WTC11 (cell line): ENCODE measurements at regions not wholly inside any gene's neighbourhood (a gene's known extent, or its start where the extent isn't known, plus 50 kb on each side); places are given as distances from the start of the nearest gene placed in this dataset.
A peak's percentile ranks its signal among the peaks of the same experiment; 100 is the strongest.

Experiments
- ATAC-seq: fragments of 200-7000 bp; cut with Tn5 transposase; 2 replicates; pipeline ENCODE4 v1.10.0; 2021; ENCODE audit warnings: mild to moderate bottlenecking, moderate library complexity
- CTCF ChIA-PET: fragments of 300-600 bp; sonication (Branson Sonifier 250); formaldehyde crosslinking; loops from one replicate; lab custom pipeline; 2021; ENCODE audit warnings: antibody characterized with exemption; lab: Charles Lee
- POLR2A ChIA-PET: fragments of 350-600 bp; sonication (Branson Sonifier 250); formaldehyde crosslinking; loops from one replicate; lab custom pipeline; 2021; ENCODE audit warnings: antibody characterized with exemption; lab: Charles Lee
- DNase-seq: peaks from one replicate; pipeline ENCODE4 v3.0.0; 2021; ENCODE audit warnings: low spot score
- H3K27ac Mint-ChIP-seq: 2 replicates; pipeline ENCODE4 v1.8.0; 2021; ENCODE audit warnings: mixed read lengths
- H3K27me3 Mint-ChIP-seq: 2 replicates; pipeline ENCODE4 v1.8.0; 2021; ENCODE audit warnings: low read depth, mild to moderate bottlenecking, moderate library complexity, mixed read lengths
- H3K36me3 Mint-ChIP-seq: 2 replicates; pipeline ENCODE4 v1.8.0; 2021; ENCODE audit warnings: mixed read lengths
- H3K4me1 Mint-ChIP-seq: 2 replicates; pipeline ENCODE4 v1.8.0; 2022; ENCODE audit warnings: mixed read lengths
- H3K4me3 Mint-ChIP-seq: 2 replicates; pipeline ENCODE4 v1.8.0; 2021; ENCODE audit warnings: mild to moderate bottlenecking, moderate library complexity, mixed read lengths
- H3K9me3 Mint-ChIP-seq: 2 replicates; pipeline ENCODE4 v1.8.0; 2021; ENCODE audit warnings: mixed read lengths
- AFF4 ChIP-seq: sonication (generic); formaldehyde crosslinking; IDR thresholded peaks from 2 replicates; pipeline ENCODE4 v1.8.1; 2023; ENCODE audit warnings: mild to moderate bottlenecking, missing genetic modification reagents, borderline replicate concordance
- AR ChIP-seq: fragments of 250-450 bp; sonication (Bioruptor Pico); IDR thresholded peaks from 2 replicates; pipeline ENCODE4 v1.9.0; 2021; ENCODE audit warnings: mild to moderate bottlenecking
- ATF1 ChIP-seq: sonication (generic); formaldehyde crosslinking; IDR thresholded peaks from 2 replicates; pipeline ENCODE4 v1.8.1; 2023; ENCODE audit warnings: mild to moderate bottlenecking, moderate library complexity, missing genetic modification reagents
- CTCF ChIP-seq: fragments of 200-600 bp; IDR thresholded peaks from 2 replicates; pipeline ENCODE4 v1.8.0; 2022; ENCODE audit warnings: antibody characterized with exemption
- E2F1 ChIP-seq: sonication (generic); formaldehyde crosslinking; IDR thresholded peaks from 2 replicates; pipeline ENCODE4 v1.8.0; 2022; ENCODE audit warnings: mild to moderate bottlenecking, missing genetic modification reagents
- ELF4 ChIP-seq: sonication (generic); formaldehyde crosslinking; IDR thresholded peaks from 2 replicates; pipeline ENCODE4 v1.8.1; 2022; ENCODE audit warnings: low read depth, mild to moderate bottlenecking, moderate library complexity, missing genetic modification reagents
- FOXP4 ChIP-seq: sonication (generic); formaldehyde crosslinking; IDR thresholded peaks from 2 replicates; pipeline ENCODE4 v1.8.0; 2022; ENCODE audit warnings: mild to moderate bottlenecking, missing genetic modification reagents
- GRHL2 ChIP-seq: fragments of 250-450 bp; sonication (Bioruptor Pico); IDR thresholded peaks from 2 replicates; pipeline ENCODE4 v1.8.0; 2022; ENCODE audit warnings: mild to moderate bottlenecking, moderate library complexity; ENCODE audit not compliant: insufficient replicate concordance, severe bottlenecking
- JUN ChIP-seq: sonication (generic); formaldehyde crosslinking; IDR thresholded peaks from 2 replicates; pipeline ENCODE4 v1.8.0; 2023; ENCODE audit warnings: mild to moderate bottlenecking, missing genetic modification reagents
- MAX ChIP-seq: sonication (generic); formaldehyde crosslinking; IDR thresholded peaks from 2 replicates; pipeline ENCODE4 v1.8.0; 2022; ENCODE audit warnings: mild to moderate bottlenecking, missing genetic modification reagents
- NFATC4 ChIP-seq: fragments of 250-450 bp; sonication (Bioruptor Pico); IDR thresholded peaks from 2 replicates; pipeline ENCODE4 v1.9.0; 2021; ENCODE audit warnings: mild to moderate bottlenecking
- NR1H2 ChIP-seq: sonication (generic); formaldehyde crosslinking; IDR thresholded peaks from 2 replicates; pipeline ENCODE4 v1.9.0; 2021; ENCODE audit warnings: mild to moderate bottlenecking, moderate library complexity, missing genetic modification reagents
- NR3C1 ChIP-seq: sonication (generic); formaldehyde crosslinking; conservative IDR thresholded peaks from 2 replicates; pipeline ENCODE4 v1.8.1; 2023; ENCODE audit warnings: low read depth, mild to moderate bottlenecking, missing genetic modification reagents
- PRDM15 ChIP-seq: sonication (generic); formaldehyde crosslinking; IDR thresholded peaks from 2 replicates; pipeline ENCODE4 v1.8.0; 2022; ENCODE audit warnings: missing genetic modification reagents
- RELA ChIP-seq: sonication (generic); formaldehyde crosslinking; IDR thresholded peaks from 2 replicates; pipeline ENCODE4 v1.8.1; 2022; ENCODE audit warnings: missing genetic modification reagents, mild to moderate bottlenecking, borderline replicate concordance
- SMAD3 ChIP-seq: sonication (generic); formaldehyde crosslinking; IDR thresholded peaks from 2 replicates; pipeline ENCODE4 v1.8.0; 2022; ENCODE audit warnings: missing genetic modification reagents, mild to moderate bottlenecking, borderline replicate concordance
- TP53 ChIP-seq: sonication (generic); formaldehyde crosslinking; IDR thresholded peaks from 2 replicates; pipeline ENCODE4 v1.8.1; 2023; ENCODE audit warnings: mild to moderate bottlenecking, missing genetic modification reagents
- ZNF423 ChIP-seq: fragments of 250-450 bp; sonication (Bioruptor Pico); IDR thresholded peaks from 2 replicates; pipeline ENCODE4 v2.1.2; 2022; ENCODE audit warnings: mild to moderate bottlenecking, moderate library complexity

GRCh38 chr10:10178476-10178875, 839.2 kb upstream of the CELF2 start:
- Mint-ChIP-seq H3K27me3 (no peaks in the 10 kb centered on the region; the same call in 1 of the 2 replicates), H3K4me3 (no peak overlapping the region), H3K4me1 (no peaks in the 10 kb centered on the region), H3K27ac (no peak overlapping the region), H3K36me3 (peaks cover 11% of the 10 kb centered on the region), H3K9me3 (peaks cover 18% of the 10 kb centered on the region)
- TF ChIP-seq NFATC4 (CRISPR knock-in tag) (no peak), ATF1 (CRISPR knock-in tag) (no peak), ZNF423 (CRISPR knock-in tag) (no peak), GRHL2 (CRISPR knock-in tag) (no peak), AR (CRISPR knock-in tag) (no peak), MAX (CRISPR knock-in tag) (no peak), AFF4 (no peak)
- ChIA-PET CTCF (no interaction called here), POLR2A (interaction anchor here (0.6 kb wide), 1 partner anchor 33 kb away, joined by 3 read pairs; no protein-coding TSS in a partner anchor)
- DNase-seq: no peak
- no peak for ATAC-seq

- DNase-seq: no peak
- Mint-ChIP-seq H3K27me3 (no peaks in the 10 kb centered on the region), H3K36me3 (no peaks in the 10 kb centered on the region), H3K9me3 (no peaks in the 10 kb centered on the region), H3K4me3 (no peak overlapping the region), H3K27ac (no peak overlapping the region), H3K4me1 (no peaks in the 10 kb centered on the region)
- ChIA-PET POLR2A (no interaction called here), CTCF (no interaction called here)
- ATAC-seq: peak; percentile 90
- TF ChIP-seq TP53 (CRISPR knock-in tag): no peak
- no peak for TF ChIP-seq JUN
- no peak for TF ChIP-seq RELA
- TF ChIP-seq NR1H2 (CRISPR knock-in tag): no peak
- no peak for TF ChIP-seq CTCF
- TF ChIP-seq ELF4 (CRISPR knock-in tag): no peak
- no peak for TF ChIP-seq E2F1
- no peak for TF ChIP-seq PRDM15
- TF ChIP-seq NR3C1 (CRISPR knock-in tag): no peak
- TF ChIP-seq FOXP4 (CRISPR knock-in tag): no peak
- TF ChIP-seq SMAD3 (CRISPR knock-in tag): no peak
Observed at GRCh38 chr10:10193848-10194247, 823.8 kb upstream of the CELF2 start.
